IMR-90 (cell line): ENCODE measurements at regions not wholly inside any gene's neighbourhood (a gene's known extent, or its start where the extent isn't known, plus 50 kb on each side); places are given as distances from the start of the nearest gene placed in this dataset.
A peak's percentile ranks its signal among the peaks of the same experiment; 100 is the strongest.

ENCODE experiments used
- ATAC-seq: fragments of 200-7000 bp; cut with Tn5 transposase; 2 replicates; pipeline ENCODE4 v1.9.1; 2020; ENCODE audit warnings: low read depth, mild to moderate bottlenecking, moderate library complexity
- BruUV-seq: library from RNA; stranded (reverse); fragments of 400-500 nt; replicated peaks from 2 replicates; lab custom pipeline; 2021; lab: Mats Ljungman, UMichigan
- CTCF ChIA-PET: fragments of 300-600 bp; formaldehyde crosslinking; extraction: SDS; loops from one replicate; lab custom pipeline; 2021; ENCODE audit warnings: antibody characterized with exemption; lab: Yijun Ruan, JAX
- POLR2A ChIA-PET: fragments of 300-600 bp; sonication (Branson Sonifier 250); formaldehyde crosslinking; loops from one replicate; lab custom pipeline; 2022; ENCODE audit warnings: antibody characterized with exemption; ENCODE audit not compliant: unreplicated experiment; lab: Charles Lee
- DNase-seq: peaks from one replicate; pipeline ENCODE4 v3.0.0; 2013
- H2AFZ ChIP-seq: replicated peaks from 2 replicates; pipeline ENCODE3; 2013; ENCODE audit warnings: low read length, mild to moderate bottlenecking; ENCODE audit not compliant: poor library complexity
- H2AK5ac ChIP-seq: 2 replicates; pipeline ENCODE4 v1.6.1; 2013; ENCODE audit warnings: low read depth, low read length, inconsistent platforms
- H2AK9ac ChIP-seq: replicated peaks from 2 replicates; pipeline ENCODE3; 2013; ENCODE audit warnings: mild to moderate bottlenecking, low read depth, low read length, moderate library complexity; ENCODE audit not compliant: poor library complexity
- H2BK120ac ChIP-seq: 2 replicates; pipeline ENCODE4 v1.6.1; 2013; ENCODE audit warnings: low read depth, low read length, inconsistent platforms
- H2BK15ac ChIP-seq: 3 replicates; pipeline ENCODE4 v1.6.1; 2013; ENCODE audit warnings: low read depth, low read length, inconsistent platforms
- H2BK20ac ChIP-seq: 2 replicates; pipeline ENCODE4 v1.6.1; 2013; ENCODE audit warnings: low read depth, mild to moderate bottlenecking, inconsistent platforms, low read length, moderate library complexity
- H2BK5ac ChIP-seq: 2 replicates; pipeline ENCODE4 v1.6.1; 2013; ENCODE audit warnings: mild to moderate bottlenecking, low read depth, low read length, inconsistent platforms; ENCODE audit not compliant: poor library complexity, severe bottlenecking
- H3K14ac ChIP-seq: replicated peaks from 2 replicates; pipeline ENCODE4 v1.6.1; 2013; ENCODE audit warnings: low read depth, low read length, inconsistent platforms
- H3K18ac ChIP-seq: 2 replicates; pipeline ENCODE4 v1.6.1; 2013; ENCODE audit warnings: low read depth, low read length, control low read depth
- H3K23ac ChIP-seq: 2 replicates; pipeline ENCODE4 v1.6.1; 2013; ENCODE audit warnings: low read depth, low read length, inconsistent platforms
- H3K27ac ChIP-seq: 2 replicates; pipeline ENCODE4 v1.5.1; 2013; ENCODE audit warnings: mild to moderate bottlenecking, control low read depth, low read length; ENCODE audit not compliant: insufficient read depth
- H3K27me3 ChIP-seq: 2 replicates; pipeline ENCODE4 v1.6.1; 2013; ENCODE audit warnings: low read length; ENCODE audit not compliant: control insufficient read depth, insufficient read depth
- H3K36me3 ChIP-seq: 2 replicates; pipeline ENCODE4 v1.6.1; 2013; ENCODE audit warnings: low read length, mixed read lengths; ENCODE audit not compliant: control insufficient read depth, insufficient read depth
- H3K4ac ChIP-seq: 2 replicates; pipeline ENCODE4 v1.6.1; 2013; ENCODE audit warnings: low read depth, low read length, inconsistent platforms
- H3K4me1 ChIP-seq: 2 replicates; pipeline ENCODE4 v1.6.1; 2013; ENCODE audit warnings: low read length, mixed read lengths; ENCODE audit not compliant: control insufficient read depth, insufficient read depth
- H3K4me2 ChIP-seq: 2 replicates; pipeline ENCODE4 v1.6.1; 2013; ENCODE audit warnings: low read depth, mild to moderate bottlenecking, control low read depth, low read length, moderate library complexity
- H3K4me3 ChIP-seq: 2 replicates; pipeline ENCODE4 v1.5.1; 2013; ENCODE audit warnings: low read depth, mild to moderate bottlenecking, control low read depth, low read length, moderate library complexity; ENCODE audit not compliant: insufficient read depth
- H3K56ac ChIP-seq: 2 replicates; pipeline ENCODE4 v1.6.1; 2013; ENCODE audit warnings: low read length, inconsistent platforms; ENCODE audit not compliant: insufficient read depth; ENCODE audit errors: extremely low read depth
- H3K79me1 ChIP-seq, 2 experiments: 2 replicates each; pipeline ENCODE4 v1.6.1; 2013; ENCODE audit warnings: low read length in 2 of 2, inconsistent platforms in 1 of 2, low read depth in 1 of 2
- H3K9ac ChIP-seq: 2 replicates; pipeline ENCODE4 v1.6.1; 2013; ENCODE audit warnings: low read depth, low read length, control low read depth
- H3K9me1 ChIP-seq: 2 replicates; pipeline ENCODE4 v1.6.1; 2013; ENCODE audit warnings: low read length, inconsistent platforms; ENCODE audit not compliant: insufficient read depth
- H3K9me3 ChIP-seq: 2 replicates; pipeline ENCODE4 v1.6.1; 2013; ENCODE audit warnings: low read length; ENCODE audit not compliant: control insufficient read depth, insufficient read depth
- H4K20me1 ChIP-seq: 2 replicates; pipeline ENCODE4 v1.6.1; 2013; ENCODE audit warnings: low read length, inconsistent platforms; ENCODE audit not compliant: insufficient read depth
- H4K5ac ChIP-seq: 2 replicates; pipeline ENCODE4 v1.6.1; 2013; ENCODE audit warnings: mild to moderate bottlenecking, low read depth, low read length, control low read depth
- H4K8ac ChIP-seq, 2 experiments: 2 replicates each; pipeline ENCODE4 v1.6.1; 2013; ENCODE audit warnings: low read depth in 2 of 2, low read length in 2 of 2, control low read depth in 1 of 2, inconsistent platforms in 1 of 2
- H4K91ac ChIP-seq: 2 replicates; pipeline ENCODE4 v1.6.1; 2013; ENCODE audit warnings: low read depth, low read length, inconsistent platforms; ENCODE audit not compliant: insufficient read depth
- BHLHE40 ChIP-seq: fragments of 150-350 bp; IDR thresholded peaks from 2 replicates; pipeline ENCODE4 v1.6.1; 2016; ENCODE audit warnings: mild to moderate bottlenecking, low read depth, low read length
- CEBPB ChIP-seq: IDR thresholded peaks from 2 replicates; pipeline ENCODE4 v1.6.1; 2012; ENCODE audit warnings: low read depth, low read length, improper control_type of control experiment
- CHD1 ChIP-seq: IDR thresholded peaks from 2 replicates; pipeline ENCODE4 v1.6.1; 2012; ENCODE audit warnings: low read depth, low read length, improper control_type of control experiment
- FOS ChIP-seq: fragments of 150-350 bp; IDR thresholded peaks from 2 replicates; pipeline ENCODE4 v1.6.1; 2016; ENCODE audit warnings: low read depth, low read length
- MAFK ChIP-seq: IDR thresholded peaks from 2 replicates; pipeline ENCODE4 v1.6.1; 2012; ENCODE audit warnings: low read depth, low read length, improper control_type of control experiment
- MAZ ChIP-seq: IDR thresholded peaks from 2 replicates; pipeline ENCODE4 v1.6.1; 2012; ENCODE audit warnings: low read depth, mild to moderate bottlenecking, low read length, improper control_type of control experiment, moderate library complexity, borderline replicate concordance
- MXI1 ChIP-seq: IDR thresholded peaks from 2 replicates; pipeline ENCODE4 v1.6.1; 2012; ENCODE audit warnings: low read depth, mild to moderate bottlenecking, low read length, moderate library complexity, borderline replicate concordance
- NFE2L2 ChIP-seq: fragments of 150-350 bp; IDR thresholded peaks from 2 replicates; pipeline ENCODE4 v1.6.1; 2016; ENCODE audit warnings: low read depth, mild to moderate bottlenecking, low read length
- POLR2A ChIP-seq: IDR thresholded peaks from 2 replicates; pipeline ENCODE4 v1.6.1; 2012; ENCODE audit warnings: mild to moderate bottlenecking, low read depth, low read length
- RAD21 ChIP-seq: IDR thresholded peaks from 2 replicates; pipeline ENCODE4 v1.6.1; 2012; ENCODE audit warnings: low read length, improper control_type of control experiment
- RFX5 ChIP-seq: IDR thresholded peaks from 2 replicates; pipeline ENCODE4 v1.8.0; 2012; ENCODE audit warnings: low read depth, mild to moderate bottlenecking, low read length, moderate library complexity
- SMC3 ChIP-seq: fragments of 150-350 bp; IDR thresholded peaks from 2 replicates; pipeline ENCODE4 v1.6.1; 2016; ENCODE audit warnings: low read depth, mild to moderate bottlenecking, antibody characterized with exemption, low read length, moderate library complexity
- USF2 ChIP-seq: fragments of 150-350 bp; IDR thresholded peaks from 2 replicates; pipeline ENCODE4 v1.6.1; 2017; ENCODE audit warnings: mild to moderate bottlenecking, antibody characterized with exemption, low read length, low read depth
- dilution Hi-C: fragments of 300-500 bp; cut with HindIII; formaldehyde crosslinking; loops from one replicate; pipeline ENCODE4 v1.14.3; 2018; ENCODE audit warnings: low sequenced_read_pairs; ENCODE audit not compliant: unreplicated experiment
- in situ Hi-C: fragments of 300-500 bp; cut with MboI; formaldehyde crosslinking; loops from 3 replicates; pipeline ENCODE4 v1.14.3; 2019; ENCODE audit warnings: low sequenced_read_pairs, inconsistent platforms, mixed read lengths
- intact Hi-C: fragments of 100-400 bp; cut with micrococcal nuclease; formaldehyde crosslinking; loops from 2 replicates; pipeline ENCODE4 v1.10.0; 2022
- TF ChIP-seq, protein P1 (sequence below): conservative IDR thresholded peaks from 2 replicates; pipeline ENCODE4 v1.5.1; 2012; ENCODE audit warnings: mild to moderate bottlenecking, low read depth, low read length, improper control_type of control experiment
- TF ChIP-seq, protein P2 (sequence below): fragments of 150-350 bp; IDR thresholded peaks from 2 replicates; pipeline ENCODE4 v1.6.1; 2016; ENCODE audit warnings: low read depth, mild to moderate bottlenecking, low read length, moderate library complexity, borderline replicate concordance

GRCh38 chr11:27592098-27592780 lies 85.7 kb upstream of the LIN7C start:
- Histone ChIP-seq H3K4me2 (no peak overlapping the region), H4K91ac (no peak overlapping the region), H3K23ac (no peak overlapping the region), H2AK5ac (no peak overlapping the region), H4K8ac (no peak overlapping the region), H3K27me3 (no peaks in the 10 kb centered on the region), H4K5ac (no peak overlapping the region), H2AK9ac (no peak overlapping the region), H2AFZ (no peak overlapping the region), H3K9ac (no peak overlapping the region), H3K36me3 (no peaks in the 10 kb centered on the region), H3K56ac (no peak overlapping the region), H4K20me1 (no peaks in the 10 kb centered on the region), H3K9me1 (no peaks in the 10 kb centered on the region), H3K27ac (no peak overlapping the region), H2BK20ac (no peak overlapping the region), H3K14ac (no peak overlapping the region), H3K4ac (no peak overlapping the region), H3K4me1 (no peaks in the 10 kb centered on the region), H3K18ac (no peak overlapping the region), H3K4me3 (no peak overlapping the region), H3K9me3 (no peaks in the 10 kb centered on the region; the same call in 1 of the 2 replicates), H3K79me1 (no peaks in the 10 kb centered on the region), H2BK5ac (no peak overlapping the region), H2BK15ac (no peak overlapping the region), H2BK120ac (no peak overlapping the region)
- no TSS peak for BruUV-seq
- in situ Hi-C loops (no loop called here), dilution Hi-C loops (no loop called here), intact Hi-C loops (no loop called here)
- ChIA-PET POLR2A (no interaction called here), CTCF (no interaction called here)
- ATAC-seq (no peak), DNase-seq (peak; percentile 9)
- TF ChIP-seq MAFK (no peak), SMC3 (no peak), POLR2A (no peak), NFE2L2 (0 out of 2 replicates have a peak, but pooled peaks have one; percentile 18), RAD21 (no peak), RFX5 (no peak), CEBPB (peak; percentile 33; the same call in 1 of the 2 replicates), FOS (no peak), MXI1 (no peak), CHD1 (no peak), BHLHE40 (no peak), USF2 (no peak), MAZ (no peak)
- TF ChIP-seq, protein P1, sequence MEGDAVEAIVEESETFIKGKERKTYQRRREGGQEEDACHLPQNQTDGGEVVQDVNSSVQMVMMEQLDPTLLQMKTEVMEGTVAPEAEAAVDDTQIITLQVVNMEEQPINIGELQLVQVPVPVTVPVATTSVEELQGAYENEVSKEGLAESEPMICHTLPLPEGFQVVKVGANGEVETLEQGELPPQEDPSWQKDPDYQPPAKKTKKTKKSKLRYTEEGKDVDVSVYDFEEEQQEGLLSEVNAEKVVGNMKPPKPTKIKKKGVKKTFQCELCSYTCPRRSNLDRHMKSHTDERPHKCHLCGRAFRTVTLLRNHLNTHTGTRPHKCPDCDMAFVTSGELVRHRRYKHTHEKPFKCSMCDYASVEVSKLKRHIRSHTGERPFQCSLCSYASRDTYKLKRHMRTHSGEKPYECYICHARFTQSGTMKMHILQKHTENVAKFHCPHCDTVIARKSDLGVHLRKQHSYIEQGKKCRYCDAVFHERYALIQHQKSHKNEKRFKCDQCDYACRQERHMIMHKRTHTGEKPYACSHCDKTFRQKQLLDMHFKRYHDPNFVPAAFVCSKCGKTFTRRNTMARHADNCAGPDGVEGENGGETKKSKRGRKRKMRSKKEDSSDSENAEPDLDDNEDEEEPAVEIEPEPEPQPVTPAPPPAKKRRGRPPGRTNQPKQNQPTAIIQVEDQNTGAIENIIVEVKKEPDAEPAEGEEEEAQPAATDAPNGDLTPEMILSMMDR: no peak
- TF ChIP-seq, protein P2, sequence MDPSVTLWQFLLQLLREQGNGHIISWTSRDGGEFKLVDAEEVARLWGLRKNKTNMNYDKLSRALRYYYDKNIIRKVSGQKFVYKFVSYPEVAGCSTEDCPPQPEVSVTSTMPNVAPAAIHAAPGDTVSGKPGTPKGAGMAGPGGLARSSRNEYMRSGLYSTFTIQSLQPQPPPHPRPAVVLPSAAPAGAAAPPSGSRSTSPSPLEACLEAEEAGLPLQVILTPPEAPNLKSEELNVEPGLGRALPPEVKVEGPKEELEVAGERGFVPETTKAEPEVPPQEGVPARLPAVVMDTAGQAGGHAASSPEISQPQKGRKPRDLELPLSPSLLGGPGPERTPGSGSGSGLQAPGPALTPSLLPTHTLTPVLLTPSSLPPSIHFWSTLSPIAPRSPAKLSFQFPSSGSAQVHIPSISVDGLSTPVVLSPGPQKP: no peak
